HG02642 (cell line): ENCODE measurements at regions not wholly inside any gene's neighbourhood (a gene's known extent, or its start where the extent isn't known, plus 50 kb on each side); places are given as distances from the start of the nearest gene placed in this dataset.

Source experiments
- ATAC-seq: cut with Tn5 transposase; IDR thresholded peaks from one replicate; pipeline ENCODE4 v1.9.1; 2021; ENCODE audit warnings: mild to moderate bottlenecking; ENCODE audit not compliant: unreplicated experiment, poor library complexity

- ATAC-seq: no peak
Measured at GRCh38 chr14:100955201-100955600, 51.7 kb upstream of the RTL1 start.

GRCh38 chr14:100962494-100962893, 59.0 kb upstream of the RTL1 start:
- ATAC-seq: no peak

- ATAC-seq: no peak
Measured at GRCh38 chr14:100965296-100965695, 61.8 kb upstream of the RTL1 start.

- ATAC-seq: no peak
Measured at GRCh38 chr14:100967178-100967577, 63.7 kb upstream of the RTL1 start.

- no peak for ATAC-seq
Measured at GRCh38 chr14:100967930-100968329, 64.4 kb upstream of the RTL1 start.

- ATAC-seq: no peak
Measured at GRCh38 chr14:100972118-100972897, 68.8 kb upstream of the RTL1 start.

GRCh38 chr14:100975671-100976070, 72.1 kb upstream of the RTL1 start:
- no peak for ATAC-seq

- no peak for ATAC-seq
Measured at GRCh38 chr14:100979079-100979478, 75.6 kb upstream of the RTL1 start.

GRCh38 chr14:100979780-100980179, 76.3 kb upstream of the RTL1 start:
- no peak for ATAC-seq

GRCh38 chr14:100980823-100981222, 77.3 kb upstream of the RTL1 start:
- no peak for ATAC-seq

GRCh38 chr14:100981809-100982208, 78.3 kb upstream of the RTL1 start:
- ATAC-seq: no peak

- ATAC-seq: no peak
Measured at GRCh38 chr14:100982353-100982752, 78.8 kb upstream of the RTL1 start.

GRCh38 chr14:100982762-100983161, 79.2 kb upstream of the RTL1 start:
- ATAC-seq: no peak

- ATAC-seq: no peak
Measured at GRCh38 chr14:100983710-100984109, 80.2 kb upstream of the RTL1 start.

GRCh38 chr14:100988011-100988410, 84.5 kb upstream of the RTL1 start:
- no peak for ATAC-seq

- ATAC-seq: no peak
Measured at GRCh38 chr14:100988411-100988900, 84.9 kb upstream of the RTL1 start.

GRCh38 chr14:100988956-100989355, 85.4 kb upstream of the RTL1 start:
- ATAC-seq: no peak

- ATAC-seq: no peak
Measured at GRCh38 chr14:100989924-100990323, 86.4 kb upstream of the RTL1 start.

GRCh38 chr14:100994082-100994481, 90.6 kb upstream of the RTL1 start:
- no peak for ATAC-seq

- no peak for ATAC-seq
Measured at GRCh38 chr14:100994756-100995330, 91.3 kb upstream of the RTL1 start.

- ATAC-seq: no peak
Measured at GRCh38 chr14:101000711-101001250, 97.3 kb upstream of the RTL1 start.
